GM18907 (cell line): ENCODE measurements at regions not wholly inside any gene's neighbourhood (a gene's known extent, or its start where the extent isn't known, plus 50 kb on each side); places are given as distances from the start of the nearest gene placed in this dataset.

Experiments used
- ATAC-seq: cut with Tn5 transposase; IDR thresholded peaks from one replicate; pipeline ENCODE4 v1.9.1; 2021; ENCODE audit warnings: mild to moderate bottlenecking, moderate library complexity; ENCODE audit not compliant: unreplicated experiment

DNA sequence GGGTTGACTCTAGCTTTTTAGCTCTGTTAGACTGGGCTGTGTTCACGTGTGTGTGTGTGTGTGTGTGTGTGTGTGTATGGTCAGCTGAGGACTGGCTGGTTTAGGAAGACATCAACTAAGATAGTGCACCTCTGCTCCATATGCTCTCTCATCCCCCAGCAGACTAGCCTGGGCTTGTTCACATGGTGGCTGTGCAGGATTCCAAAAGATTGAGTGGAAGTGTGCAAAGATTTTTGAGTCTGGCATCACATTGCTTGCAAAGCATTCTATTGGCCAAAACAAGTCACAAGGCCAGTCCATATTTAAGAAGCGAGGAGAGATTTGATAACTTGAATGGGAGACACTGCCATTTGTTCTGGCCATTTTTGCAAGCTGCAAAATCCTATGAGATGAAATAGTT lies 79.7 kb upstream of the C11orf87 start:
- no peak for ATAC-seq

DNA sequence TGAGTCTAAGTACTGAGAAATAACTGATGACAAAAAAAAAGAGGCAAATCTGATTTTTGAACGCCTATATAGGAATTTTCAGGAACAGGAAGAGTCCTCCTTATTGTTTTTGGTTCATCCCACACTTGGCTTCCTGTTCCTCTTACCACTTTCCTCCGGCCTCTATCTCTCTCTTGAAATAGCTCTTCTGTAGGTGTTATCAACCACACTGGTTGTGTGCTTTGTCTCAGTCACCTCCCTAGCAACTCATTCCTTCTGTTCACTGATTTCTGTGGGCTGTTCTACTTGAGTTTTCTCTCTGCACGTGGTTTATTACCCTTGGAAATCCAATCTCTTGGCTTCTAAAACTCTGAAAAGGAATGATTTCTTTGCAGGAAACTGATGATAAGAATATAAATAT lies 78.7 kb upstream of the C11orf87 start:
- ATAC-seq: no peak

DNA sequence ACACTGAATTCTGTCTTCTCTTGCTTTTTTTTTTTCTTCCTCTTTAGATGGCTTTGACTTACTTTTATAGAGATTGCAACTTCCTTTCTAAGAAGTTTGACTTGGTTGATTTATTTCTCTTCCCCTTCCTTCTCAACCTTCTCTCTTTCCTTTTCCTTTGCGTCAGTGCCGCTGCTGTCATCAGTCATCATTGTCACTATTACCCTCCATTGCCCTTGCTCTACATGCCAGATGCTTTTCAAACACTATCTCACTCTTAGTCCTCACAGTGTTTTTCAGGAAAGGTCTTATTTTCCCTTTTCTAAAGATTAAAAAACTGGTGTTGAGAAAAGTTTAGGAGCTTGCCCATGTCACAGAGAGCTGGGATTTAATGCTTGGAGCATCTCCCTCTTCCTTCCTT lies 74.7 kb upstream of the C11orf87 start:
- no peak for ATAC-seq

DNA sequence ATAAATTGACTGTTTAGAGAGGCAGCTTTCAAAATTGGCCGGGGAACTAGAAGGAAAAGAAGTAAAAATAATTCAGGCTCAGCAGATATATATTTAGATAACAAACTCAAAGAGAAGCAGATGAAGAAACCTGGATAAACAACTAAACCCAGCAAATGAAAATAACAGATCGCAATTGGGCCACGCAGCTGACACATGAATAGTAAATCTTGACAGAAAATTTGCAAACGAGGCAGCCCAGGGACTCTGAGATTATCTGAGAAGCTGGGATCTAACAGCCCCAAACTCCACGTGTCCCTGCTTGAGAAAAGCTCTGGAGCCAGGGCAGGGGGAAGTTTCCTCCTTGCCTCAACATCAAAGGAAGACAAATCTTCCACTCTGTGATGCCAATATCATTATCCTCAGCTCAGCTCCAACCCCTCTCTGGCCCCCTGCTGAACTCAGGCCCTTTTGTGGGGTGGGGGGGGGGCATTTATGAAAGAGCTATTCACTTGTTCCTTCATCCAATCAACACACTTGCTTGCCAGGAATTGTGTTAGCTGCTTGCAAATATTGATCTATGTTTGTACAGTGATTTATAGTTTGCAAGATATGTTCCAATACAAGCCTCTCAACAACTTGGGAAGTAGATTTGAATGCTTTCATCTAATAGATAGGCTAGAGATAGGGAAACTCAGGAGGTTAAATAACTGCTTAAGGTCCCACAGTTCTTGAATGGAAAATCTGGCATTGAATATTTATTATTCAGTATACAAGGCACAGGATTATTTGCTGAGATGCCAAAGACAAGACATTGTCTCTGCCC lies 72.5 kb upstream of the C11orf87 start:
- no peak for ATAC-seq

DNA sequence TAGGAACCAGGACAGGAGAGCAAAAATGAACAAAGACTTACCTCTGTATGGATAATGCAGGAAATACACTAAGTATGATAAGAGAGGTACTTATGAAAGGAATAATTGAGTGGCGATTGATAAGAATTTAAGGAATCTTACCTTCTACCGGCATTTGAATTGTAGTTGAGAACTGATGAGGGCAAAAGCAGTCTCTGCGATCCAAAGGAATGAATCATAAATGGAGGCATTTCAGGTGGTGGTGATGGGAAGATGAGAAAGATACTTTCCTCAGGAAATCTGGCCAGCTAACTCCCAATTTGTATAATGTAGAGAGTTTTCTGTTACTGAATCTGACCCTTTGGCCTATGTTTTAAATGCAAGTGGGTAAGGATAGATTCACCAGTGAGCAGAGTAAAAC lies 71.9 kb upstream of the C11orf87 start:
- ATAC-seq: no peak

DNA sequence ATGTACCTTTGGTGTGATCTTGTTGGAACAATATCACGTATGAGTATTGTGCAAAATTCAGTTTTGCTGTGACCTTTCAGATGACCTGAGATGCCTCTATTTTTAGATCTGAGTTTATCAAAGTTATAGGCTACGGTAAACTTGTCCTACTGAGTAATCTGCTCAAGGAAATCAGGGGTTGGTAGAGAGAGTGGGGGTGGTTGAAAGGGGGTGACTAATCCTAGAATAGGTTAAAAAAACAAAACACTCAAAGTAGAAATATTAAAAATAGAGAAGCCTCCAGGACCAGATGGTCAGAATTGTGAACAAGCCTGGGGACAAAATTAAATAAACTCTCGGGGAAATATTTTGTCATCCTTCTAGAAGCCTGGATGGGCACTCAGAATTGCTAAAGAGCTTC lies 59.9 kb upstream of the C11orf87 start:
- ATAC-seq: no peak

DNA sequence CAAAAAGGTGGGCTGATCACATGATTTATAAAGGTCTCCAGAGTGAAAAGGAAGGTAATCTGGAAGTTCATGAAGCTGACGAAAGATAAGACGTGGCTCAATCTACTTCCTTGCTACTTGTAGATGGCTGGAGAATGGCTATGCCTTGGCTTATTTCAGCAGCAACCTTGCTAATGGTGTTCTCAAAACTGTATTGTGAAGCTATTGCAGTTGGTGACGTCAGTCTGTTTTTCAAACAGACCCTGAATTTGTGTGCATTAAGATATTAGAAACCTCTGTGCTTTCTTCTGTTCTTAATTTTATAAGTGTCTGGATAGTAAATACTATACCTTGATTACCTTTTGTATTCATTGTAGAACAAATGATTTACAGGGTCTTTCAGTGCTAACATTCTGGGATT lies 58.3 kb upstream of the C11orf87 start:
- no peak for ATAC-seq

DNA sequence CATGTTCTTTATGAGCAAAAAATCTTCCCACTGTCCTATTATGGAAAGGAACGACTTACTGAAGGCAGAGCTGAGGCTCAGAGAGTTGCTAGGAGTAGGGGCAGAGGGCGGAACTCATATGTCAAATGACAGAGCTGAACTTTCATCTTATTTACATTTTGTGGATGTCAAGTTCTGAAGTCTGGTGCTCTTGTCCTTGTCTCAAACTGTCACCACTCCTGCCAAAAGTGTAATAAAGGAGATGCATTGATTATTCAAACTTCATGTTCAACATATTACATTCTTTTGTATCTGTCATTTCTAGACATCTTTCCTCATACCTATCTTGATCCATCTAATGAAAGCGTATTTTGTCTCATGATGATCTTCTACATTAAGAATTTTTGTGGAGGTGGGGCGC lies 57.1 kb upstream of the C11orf87 start:
- no peak for ATAC-seq

DNA sequence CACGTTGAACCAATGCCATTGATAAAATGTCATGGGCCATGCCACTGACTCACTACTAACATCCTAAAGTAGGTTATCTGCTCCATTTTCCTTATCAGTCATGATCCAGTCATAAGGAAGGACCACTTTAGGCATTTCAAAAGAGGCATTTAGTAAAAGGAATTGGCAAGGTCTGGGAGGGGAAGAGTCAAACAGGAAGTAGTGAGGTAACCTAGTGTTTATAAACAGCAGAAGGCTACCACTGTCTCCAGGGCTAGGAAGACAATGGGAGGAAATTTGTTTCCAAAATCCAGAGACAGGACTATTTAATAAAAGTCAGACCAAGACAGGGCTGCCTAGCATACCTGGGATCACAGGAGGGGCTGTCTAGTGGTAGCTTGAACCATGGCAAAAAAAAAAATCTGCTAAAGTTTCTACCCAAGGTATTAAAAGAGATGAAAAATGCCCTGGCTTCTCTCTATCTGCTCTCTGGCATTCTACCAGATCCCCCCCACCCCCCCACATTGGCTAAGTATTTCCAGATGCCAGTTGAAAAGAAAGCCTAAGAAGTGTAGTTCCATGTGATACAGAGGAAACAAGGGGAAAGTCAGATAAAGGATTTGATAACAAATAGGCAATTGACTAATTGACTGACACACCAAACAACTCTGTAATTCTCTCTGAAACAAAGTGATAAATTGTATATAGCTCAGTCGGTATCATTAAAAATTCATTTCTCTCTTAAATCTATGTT lies 50.4 kb upstream of the C11orf87 start:
- no peak for ATAC-seq
